ENCODE measurements at regions not wholly inside any gene's neighbourhood (a gene's known extent, or its start where the extent isn't known, plus 50 kb on each side); places are given as distances from the start of the nearest gene placed in this dataset.

DNA sequence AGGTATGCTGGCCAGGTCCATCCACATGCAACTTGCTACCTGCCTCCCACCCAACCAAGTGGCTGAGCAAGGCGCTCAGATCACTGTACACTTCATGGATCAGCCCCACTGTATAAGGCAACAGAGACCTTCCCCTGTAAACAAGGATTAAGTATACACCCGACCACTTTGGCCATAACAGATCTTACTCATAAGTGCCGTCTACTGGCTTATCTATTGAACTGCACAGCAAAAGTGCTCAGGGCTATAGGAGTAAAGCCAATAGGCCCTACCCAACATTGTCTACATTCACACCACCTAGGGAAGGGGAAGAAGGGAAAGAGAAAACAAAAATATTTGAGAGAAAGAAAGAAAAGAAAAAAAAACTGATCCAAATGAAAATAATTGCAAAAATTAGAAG is 663.9 kb upstream of the LRRTM1 start:
- Mint-ChIP-seq H3K27me3 (no peaks in the 10 kb centered on the region), H3K27ac (no peak overlapping the region), H3K9me3 (peaks cover 32% of the 10 kb centered on the region), H3K4me3 (no peak overlapping the region), H3K36me3 (ENCODE audit: low read depth) (no peaks in the 10 kb centered on the region), H3K4me1 (ENCODE audit: low read depth) (no peaks in the 10 kb centered on the region)
- H3K4me1 ChIP-seq (ENCODE audit: insufficient read depth, low read length) = no peaks in the 10 kb centered on the region
- ChIA-PET POLR2A (no interaction called here), CTCF (no interaction called here)
- no peaks in the 10 kb centered on the region for H3K27me3 ChIP-seq (ENCODE audit: control insufficient read depth in 1 of 2, insufficient read depth in 2 of 2, low read length in 2 of 2)
- DNase-seq (no peak), ATAC-seq (ENCODE audit: poor library complexity) (no peak)
- no peak overlapping the region for H3K27ac ChIP-seq (ENCODE audit: low read depth in 1 of 2, low read length in 2 of 2)
- TF ChIP-seq CTCF (IDR thresholded peaks at IDR 0.05) = no peak
- H3K9me3 ChIP-seq (ENCODE audit: control insufficient read depth in 1 of 2, insufficient read depth in 1 of 2, low read length in 2 of 2) = peaks cover 14 to 16% of the 10 kb centered on the region in 2 experiments
- H3K36me3 ChIP-seq (ENCODE audit: insufficient read depth, low read length) = no peaks in the 10 kb centered on the region
- intact Hi-C loops (cut with DNase I, micrococcal nuclease) = no loop called here
- no peak overlapping the region for H3K4me3 ChIP-seq (ENCODE audit: low read length)

DNA sequence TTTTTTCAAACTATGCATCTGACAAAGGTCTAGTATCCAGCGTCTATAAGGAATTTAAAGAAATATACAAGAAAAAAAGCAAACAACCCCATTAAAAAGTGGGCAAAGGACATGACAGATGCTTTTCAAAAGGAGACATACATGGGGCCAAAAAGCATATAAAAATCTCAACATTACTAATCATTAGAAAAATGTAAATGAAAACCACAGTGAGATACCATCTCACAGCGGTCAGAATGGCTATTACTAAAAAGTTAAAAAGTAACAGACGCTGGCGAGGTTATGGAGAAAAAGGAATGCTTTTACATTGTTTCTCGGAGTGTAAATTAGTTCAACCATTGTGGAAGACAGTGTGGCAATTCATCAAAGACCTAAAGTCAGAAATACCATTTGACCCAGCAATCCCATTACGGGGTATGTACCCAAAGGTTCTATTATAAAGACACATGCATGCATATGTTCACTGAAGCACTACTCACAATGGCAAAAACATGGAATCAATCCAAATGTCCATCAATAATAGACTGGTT is 643.1 kb upstream of the LRRTM1 start:
- ChIA-PET CTCF (no interaction called here), POLR2A (no interaction called here)
- ATAC-seq (ENCODE audit: poor library complexity) (no peak), DNase-seq (no peak)
- intact Hi-C loops (cut with DNase I, micrococcal nuclease) = no loop called here
- no peak overlapping the region for H3K4me3 ChIP-seq (ENCODE audit: low read length)
- peaks cover 0 to 8% of the 10 kb centered on the region in 2 experiments for H3K9me3 ChIP-seq (ENCODE audit: control insufficient read depth in 1 of 2, insufficient read depth in 1 of 2, low read length in 2 of 2)
- H3K27me3 ChIP-seq (ENCODE audit: control insufficient read depth in 1 of 2, insufficient read depth in 2 of 2, low read length in 2 of 2) = no peaks in the 10 kb centered on the region
- no peak for TF ChIP-seq CTCF (IDR thresholded peaks at IDR 0.05)
- no peak overlapping the region for H3K27ac ChIP-seq (ENCODE audit: low read depth in 1 of 2, low read length in 2 of 2)
- Mint-ChIP-seq H3K27ac (no peak overlapping the region), H3K27me3 (no peaks in the 10 kb centered on the region), H3K4me1 (ENCODE audit: low read depth) (no peaks in the 10 kb centered on the region), H3K36me3 (ENCODE audit: low read depth) (no peaks in the 10 kb centered on the region), H3K9me3 (peaks cover 14% of the 10 kb centered on the region), H3K4me3 (no peak overlapping the region)
- H3K4me1 ChIP-seq (ENCODE audit: insufficient read depth, low read length) = no peaks in the 10 kb centered on the region
- no peaks in the 10 kb centered on the region for H3K36me3 ChIP-seq (ENCODE audit: insufficient read depth, low read length)

- H3K4me1 Mint-ChIP-seq (ENCODE audit: low read depth) = no peaks in the 10 kb centered on the region
- POLR2A ChIA-PET = no interaction called here
- no peaks in the 10 kb centered on the region for H3K36me3 ChIP-seq (ENCODE audit: insufficient read depth, low read length)
- peaks cover 0 to 8% of the 10 kb centered on the region in 2 experiments for H3K9me3 ChIP-seq (ENCODE audit: control insufficient read depth in 1 of 2, insufficient read depth in 1 of 2, low read length in 2 of 2)
- no peak for TF ChIP-seq CTCF (IDR thresholded peaks at IDR 0.05)
- H3K27ac ChIP-seq (ENCODE audit: low read depth in 1 of 2, low read length in 2 of 2) = no peak overlapping the region
- no peak overlapping the region for H3K4me3 ChIP-seq (ENCODE audit: low read length)
- no peaks in the 10 kb centered on the region for H3K27me3 Mint-ChIP-seq
- H3K4me3 Mint-ChIP-seq = no peak overlapping the region
- no peak overlapping the region for H3K27ac Mint-ChIP-seq
- DNase-seq (no peak), ATAC-seq (ENCODE audit: poor library complexity) (no peak)
- H3K9me3 Mint-ChIP-seq = peaks cover 15% of the 10 kb centered on the region
- H3K4me1 ChIP-seq (ENCODE audit: insufficient read depth, low read length) = no peaks in the 10 kb centered on the region
- intact Hi-C loops (cut with DNase I, micrococcal nuclease) = no loop called here
- H3K36me3 Mint-ChIP-seq (ENCODE audit: low read depth) = no peaks in the 10 kb centered on the region
- CTCF ChIA-PET = no interaction called here
- no peaks in the 10 kb centered on the region for H3K27me3 ChIP-seq (ENCODE audit: control insufficient read depth in 1 of 2, insufficient read depth in 2 of 2, low read length in 2 of 2)
Observed at GRCh38 chr2:80943487-80943886, 638.9 kb upstream of the LRRTM1 start.
